RCC 7860 (cell line): ENCODE measurements at regions not wholly inside any gene's neighbourhood (a gene's known extent, or its start where the extent isn't known, plus 50 kb on each side); places are given as distances from the start of the nearest gene placed in this dataset.
"Not testable (repeated sequence)": the region's sequence is repeated elsewhere in the genome, so short reads cannot be mapped to it uniquely, and the experiment has no call there.

ENCODE experiments used
- DNase-seq: peaks from one replicate; pipeline ENCODE4 v3.0.0-alpha.2; 2015; ENCODE audit warnings: low spot score
- FAIRE-seq: peaks from 2 replicates; lab custom pipeline; 2012; peaks lifted over from hg19 to GRCh38; lab: Jason Lieb, UNC

DNA sequence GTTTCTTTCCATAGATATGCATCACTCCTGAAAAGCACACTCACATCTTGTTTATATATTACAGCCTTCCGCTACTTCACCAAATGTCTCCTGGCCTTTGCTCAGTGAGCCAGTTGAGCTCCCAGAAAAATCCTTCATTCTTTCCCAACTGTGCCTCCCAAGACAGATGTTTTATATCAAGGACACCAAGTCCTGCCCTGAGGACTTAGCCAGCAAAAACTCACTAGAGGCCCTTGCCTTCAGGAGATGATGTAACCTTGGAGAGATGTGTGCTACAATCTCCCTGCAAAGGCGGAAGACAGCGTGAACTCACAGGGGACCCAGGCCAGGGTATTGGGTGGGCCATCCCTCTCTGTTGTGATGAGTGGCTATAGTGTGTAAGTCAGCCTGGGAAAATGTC is 86.1 kb upstream of the CTAGE1 start:
- DNase-seq (no peak), FAIRE-seq (no peak)

DNA sequence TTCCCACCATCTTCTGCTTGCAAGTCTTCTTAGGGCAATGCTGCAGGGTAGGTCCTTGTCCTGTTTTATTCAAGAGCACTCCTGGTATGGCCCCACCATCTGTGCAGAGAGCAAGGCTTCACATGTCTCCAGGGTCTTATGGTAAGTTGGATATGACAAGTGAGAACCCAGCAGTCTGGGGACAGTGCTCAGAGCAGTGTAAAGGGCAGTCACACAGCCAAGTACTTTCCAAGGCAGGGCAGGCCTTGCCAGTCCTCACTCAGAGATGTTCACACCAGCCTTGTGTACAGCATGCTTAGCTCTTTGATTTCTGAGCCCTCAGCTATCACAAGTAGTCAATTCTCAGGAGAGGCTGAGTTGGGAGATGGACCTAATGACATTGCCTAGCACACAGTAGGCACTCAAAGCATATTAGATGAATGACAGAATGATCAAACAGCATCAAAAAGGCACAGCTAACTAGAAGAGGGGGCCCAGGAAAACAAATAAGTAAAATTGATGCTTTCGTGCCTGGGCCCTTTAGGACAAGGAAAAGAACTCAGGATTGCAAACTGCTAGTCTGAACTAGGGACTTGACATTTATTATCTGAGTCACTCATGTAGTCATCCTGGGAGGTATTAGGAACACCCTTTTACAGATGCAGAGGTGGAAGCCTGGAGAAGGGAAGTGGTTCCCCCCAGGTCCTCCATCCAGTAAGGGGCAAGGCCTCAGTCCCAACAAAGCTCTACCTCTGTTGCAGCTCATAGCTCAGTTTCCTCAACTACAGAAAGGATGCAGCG is 86.7 kb upstream of the CTAGE1 start:
- DNase-seq: peak; percentile 6
- no peak for FAIRE-seq

DNA sequence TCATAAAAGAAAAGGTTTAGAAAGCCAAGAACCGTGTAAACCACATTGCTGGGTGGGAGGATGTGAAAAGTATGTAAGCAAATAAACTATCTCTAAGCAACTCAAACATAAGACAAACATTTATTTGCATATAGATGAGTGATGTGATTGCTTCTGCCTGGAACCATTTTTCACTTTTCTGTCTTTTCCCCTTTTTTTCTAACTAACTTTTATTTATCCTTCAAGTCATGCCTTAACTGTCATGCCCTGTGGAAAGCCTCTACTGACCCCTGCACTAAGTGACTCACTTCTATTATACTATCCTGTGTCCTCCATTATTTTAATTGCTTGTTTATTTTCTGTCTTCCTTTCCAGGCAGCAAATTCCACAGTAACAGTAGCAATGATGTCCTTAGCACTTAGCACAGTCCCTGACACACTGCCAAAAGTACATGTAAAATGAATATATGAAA is 87.5 kb upstream of the CTAGE1 start:
- DNase-seq: no peak
- no peak for FAIRE-seq

DNA sequence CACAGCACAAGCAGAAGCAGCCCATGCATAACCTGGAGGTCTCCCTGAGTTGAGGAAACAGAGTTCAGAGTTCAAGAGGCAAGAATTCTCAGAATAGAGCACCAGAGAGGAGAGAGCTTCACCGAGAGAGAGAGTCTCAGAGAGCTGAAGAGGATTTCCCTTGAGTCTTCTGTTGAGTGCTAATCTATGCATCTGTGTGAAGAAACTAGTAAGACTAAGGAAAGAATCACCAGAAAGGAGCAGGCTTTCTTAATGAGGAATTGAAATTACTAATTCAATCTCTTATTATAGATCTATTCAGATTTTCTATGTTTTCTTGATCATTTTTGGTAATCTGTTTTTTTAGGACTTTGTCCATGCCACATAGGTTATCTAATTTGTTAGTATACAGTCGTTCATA is 89.3 kb upstream of the CTAGE1 start:
- DNase-seq (no peak), FAIRE-seq (no peak)

DNA sequence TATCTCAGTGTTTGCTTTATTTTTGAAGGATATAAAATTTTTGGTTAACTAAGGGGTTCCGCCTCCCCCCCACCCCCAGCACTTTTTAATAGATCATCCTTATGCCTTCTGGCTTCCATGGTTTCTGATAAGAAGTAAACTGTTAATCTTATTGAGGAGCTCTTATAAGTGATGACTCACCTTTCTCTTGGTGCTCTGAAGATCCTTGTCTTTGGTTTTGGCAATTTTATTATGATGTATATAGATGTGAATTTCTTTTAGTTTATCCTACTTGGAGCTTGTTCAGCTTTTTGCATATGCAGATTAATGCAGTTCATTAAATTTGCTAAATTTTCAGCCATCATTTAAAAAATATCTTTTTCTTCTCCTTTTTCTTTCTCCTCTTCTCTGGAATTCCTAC is 91.7 kb upstream of the CTAGE1 start:
- DNase-seq (no peak), FAIRE-seq (no peak)

DNA sequence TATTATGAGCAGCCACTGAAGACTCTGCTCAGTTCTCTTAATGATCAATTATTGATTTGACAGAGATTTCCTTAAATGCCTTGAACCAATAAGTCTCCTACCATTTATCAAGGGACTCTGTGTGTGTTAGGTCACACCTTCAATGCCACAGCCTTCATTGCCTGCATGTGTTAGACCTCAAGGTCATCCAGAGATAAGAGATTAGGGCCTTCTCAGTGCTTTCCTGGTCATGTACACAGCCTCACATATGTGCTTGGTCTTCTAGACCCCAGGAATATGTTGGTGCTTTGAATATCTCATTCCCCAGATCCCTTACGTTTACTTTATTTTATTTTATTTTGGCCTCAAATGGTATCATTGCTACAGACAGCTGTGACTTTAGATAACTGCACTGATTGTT is 93.0 kb upstream of the CTAGE1 start:
- FAIRE-seq (no peak), DNase-seq (no peak)

DNA sequence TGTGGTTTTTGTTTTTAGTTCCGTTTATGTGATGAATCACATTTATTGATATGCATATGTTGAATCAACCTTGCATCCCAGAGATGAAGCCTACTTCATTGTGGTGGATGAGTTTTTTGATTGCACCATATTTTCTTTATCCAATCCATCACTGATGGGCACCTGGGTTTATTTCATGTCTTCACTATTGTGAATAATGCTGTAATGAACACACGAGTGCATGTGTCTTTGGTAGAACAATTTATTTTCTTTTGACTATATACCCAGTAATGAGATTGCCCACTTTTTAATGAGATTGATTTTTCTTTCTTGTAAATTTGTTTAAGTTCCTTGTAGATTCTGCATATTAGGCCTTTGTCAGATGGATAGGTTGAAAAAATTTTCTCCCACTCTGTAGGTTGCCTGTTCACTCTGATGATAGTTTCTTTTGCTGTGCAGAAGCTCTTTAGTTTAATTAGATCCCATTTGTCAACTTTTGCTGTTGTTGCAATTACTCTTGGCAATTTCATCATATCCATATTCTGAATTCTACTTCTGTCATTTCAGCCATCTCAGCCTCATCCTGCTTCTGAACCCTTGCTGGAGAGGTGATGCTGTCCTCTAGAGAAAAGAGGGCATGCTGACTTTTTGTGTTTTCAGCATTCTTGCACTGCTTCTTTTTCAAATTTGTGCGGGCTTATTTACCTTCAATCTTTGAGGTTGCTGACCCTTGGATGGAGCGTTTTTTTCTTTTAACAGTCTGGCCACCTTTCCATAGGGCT is 96.2 kb upstream of the CTAGE1 start:
- FAIRE-seq: no peak
- DNase-seq: no peak

DNA sequence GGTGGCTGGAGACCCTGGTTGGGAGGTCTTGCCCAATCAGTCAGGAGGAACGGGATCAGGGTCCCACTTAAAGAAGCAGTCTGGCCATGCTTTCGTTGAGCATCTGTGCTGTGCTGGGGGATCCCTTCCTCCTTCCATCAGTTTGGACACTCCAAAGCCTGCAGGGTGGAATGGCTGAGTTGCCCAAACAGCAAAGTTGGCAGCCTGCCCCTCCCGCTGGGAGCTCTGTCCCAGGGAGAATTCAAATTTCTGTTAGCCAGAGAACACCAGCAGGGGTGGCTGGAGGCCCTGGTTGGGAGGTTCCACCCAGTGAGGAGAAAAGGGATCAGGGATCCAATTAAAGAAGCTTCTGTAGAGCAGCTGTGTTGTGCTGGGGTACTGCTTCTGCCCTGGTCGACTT is 96.9 kb upstream of the CTAGE1 start:
- DNase-seq: no peak
- no peak for FAIRE-seq

DNA sequence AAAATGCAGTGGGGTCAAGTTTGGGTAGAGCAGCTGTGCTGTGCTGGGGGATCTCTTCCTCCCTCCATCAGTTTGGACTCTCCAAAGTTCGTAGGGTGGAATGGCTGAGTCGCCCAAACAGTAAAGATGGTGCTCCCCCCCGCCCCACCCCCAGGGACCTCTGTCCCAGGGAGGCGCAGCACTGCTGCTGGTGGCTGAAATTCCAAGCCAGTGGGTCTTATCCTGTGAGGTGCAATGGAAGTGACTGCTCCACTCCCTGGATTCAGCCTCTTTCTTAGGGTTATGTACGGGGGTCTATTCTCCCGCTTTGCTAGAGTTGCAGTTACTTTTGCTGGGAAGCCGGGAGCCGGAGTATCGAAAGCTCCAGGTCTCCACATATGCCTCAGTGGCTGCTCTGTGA is 97.5 kb upstream of the CTAGE1 start:
- DNase-seq (no peak), FAIRE-seq (no peak)

DNA sequence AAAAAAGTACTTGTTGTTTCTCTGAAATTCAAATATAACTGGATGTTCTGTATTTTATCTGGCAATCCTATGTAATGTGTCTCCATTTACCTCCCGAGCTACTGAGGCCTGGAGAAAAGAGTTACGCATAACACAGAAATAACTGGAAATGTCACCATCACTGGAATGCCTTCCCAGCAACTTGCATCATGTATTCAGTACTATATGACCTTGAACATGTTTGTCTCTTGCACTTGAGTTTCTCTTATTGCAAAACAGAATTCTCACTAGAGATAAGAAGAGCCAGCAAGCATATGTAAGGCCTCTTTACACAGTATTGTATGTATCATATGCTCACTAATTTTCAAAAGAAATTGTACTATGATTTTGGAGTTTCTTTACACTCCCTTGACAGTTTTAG is 99.6 kb upstream of the CTAGE1 start:
- DNase-seq: no peak
- FAIRE-seq: no peak

DNA sequence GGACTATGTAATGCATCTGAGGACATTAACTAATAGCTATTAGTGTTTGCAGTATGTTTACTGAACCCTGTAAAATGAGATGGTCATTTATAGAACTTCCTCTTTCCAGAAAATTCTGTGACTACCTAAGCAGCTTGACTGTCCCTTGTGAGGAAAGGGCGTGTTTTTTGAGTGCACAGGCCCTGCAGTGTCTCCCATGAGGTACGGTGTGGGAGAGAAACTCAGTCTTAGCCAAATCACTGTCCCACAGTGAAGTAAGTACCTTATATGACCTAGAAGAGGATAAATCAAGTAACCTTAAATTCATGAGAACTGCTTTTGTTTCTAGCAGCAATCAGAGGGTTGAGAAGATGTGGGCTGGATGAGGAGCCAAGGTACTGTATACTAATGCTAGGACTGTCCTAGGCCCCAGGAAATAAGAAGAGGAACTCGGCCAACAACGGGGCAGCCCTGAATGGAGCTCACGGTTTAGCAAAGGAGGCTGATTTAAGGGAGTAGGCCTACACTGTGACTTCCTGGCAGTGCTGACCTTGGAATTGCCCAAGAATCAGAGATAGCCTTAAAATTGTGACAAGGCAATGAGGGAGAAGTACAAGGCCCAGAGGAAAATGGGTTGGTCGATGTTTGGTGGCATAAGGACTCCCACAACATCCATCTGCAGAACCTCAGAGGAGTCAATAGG is 103.5 kb upstream of the CTAGE1 start:
- FAIRE-seq: no peak
- DNase-seq: no peak

DNA sequence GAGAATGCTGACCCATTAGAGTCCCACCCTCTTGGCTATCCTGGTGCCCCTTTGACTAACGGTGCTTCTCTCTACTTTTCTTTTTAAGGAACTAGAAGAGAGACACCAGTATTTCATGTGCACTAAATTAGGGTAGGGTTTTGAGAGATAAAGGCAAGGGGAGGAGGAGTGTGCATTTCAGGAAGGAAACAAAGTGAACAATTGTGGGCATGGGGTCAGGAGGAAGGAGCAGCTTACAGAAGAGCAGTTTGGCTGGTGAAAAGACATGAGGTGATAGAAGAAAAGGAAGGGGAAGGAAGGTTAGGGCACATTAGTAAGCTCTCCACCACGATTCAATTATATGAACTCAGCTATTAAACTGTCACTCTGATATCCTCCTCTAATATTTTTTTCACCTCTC is 105.8 kb upstream of the CTAGE1 start:
- DNase-seq (no peak), FAIRE-seq (no peak)

DNA sequence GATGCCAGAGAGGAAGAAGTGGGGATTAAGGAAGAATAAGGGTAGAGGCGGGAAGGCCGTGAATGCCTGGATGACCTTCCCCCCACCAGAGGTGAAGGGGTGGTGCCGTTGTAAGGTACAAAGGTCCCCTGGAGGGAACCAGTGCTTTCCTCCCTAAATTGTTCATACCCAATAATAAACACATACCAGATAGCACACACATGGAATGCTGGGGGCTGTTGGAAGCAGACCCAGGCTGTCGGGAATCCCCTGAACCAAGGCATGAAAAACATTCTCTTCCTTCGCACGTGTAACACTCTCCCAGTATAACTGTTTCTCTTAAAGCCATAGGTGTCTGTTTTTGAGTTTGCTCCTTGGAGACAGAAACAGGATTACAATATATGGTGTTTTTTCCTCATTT is 107.1 kb upstream of the CTAGE1 start:
- DNase-seq: no peak
- FAIRE-seq: no peak

DNA sequence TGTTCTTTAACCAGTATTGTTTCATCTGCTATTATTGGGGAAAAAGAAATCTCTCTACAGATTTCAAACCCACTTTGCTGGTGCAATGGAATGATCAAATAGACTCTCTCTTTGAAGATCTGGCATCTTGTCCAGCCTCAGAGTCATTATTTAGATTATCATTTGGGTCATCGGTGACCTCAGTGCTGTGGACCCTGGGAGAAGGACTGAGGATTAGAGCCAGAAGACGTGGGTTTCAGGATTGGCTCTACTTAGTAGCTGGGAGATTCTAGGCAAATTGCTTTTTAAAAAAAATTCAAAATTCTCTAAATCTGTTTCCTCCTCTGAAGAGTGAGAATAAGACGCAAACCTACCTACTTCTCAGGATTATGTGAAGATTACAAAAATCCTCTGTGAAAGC is 107.6 kb upstream of the CTAGE1 start:
- no peak for DNase-seq
- FAIRE-seq: no peak

DNA sequence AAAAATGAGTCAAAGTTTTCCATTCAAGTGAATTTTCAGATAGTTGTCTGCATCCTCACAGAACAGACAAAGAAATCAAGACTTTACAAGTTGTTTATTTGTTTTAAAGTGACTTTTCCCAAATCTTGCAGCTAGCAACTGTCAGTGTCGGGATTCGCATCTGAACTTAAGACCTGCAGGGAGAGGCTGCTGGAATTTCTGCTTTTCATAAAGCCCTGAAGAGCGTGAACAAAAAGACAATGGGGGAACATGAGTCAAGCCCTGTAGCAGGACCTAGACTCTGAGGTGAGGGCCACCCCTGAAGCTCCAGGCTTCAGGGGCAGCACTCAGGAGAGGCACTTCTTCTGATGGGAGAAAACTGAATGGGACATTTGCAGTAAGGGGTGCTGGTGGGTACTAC is 108.2 kb upstream of the CTAGE1 start:
- FAIRE-seq: no peak
- no peak for DNase-seq

DNA sequence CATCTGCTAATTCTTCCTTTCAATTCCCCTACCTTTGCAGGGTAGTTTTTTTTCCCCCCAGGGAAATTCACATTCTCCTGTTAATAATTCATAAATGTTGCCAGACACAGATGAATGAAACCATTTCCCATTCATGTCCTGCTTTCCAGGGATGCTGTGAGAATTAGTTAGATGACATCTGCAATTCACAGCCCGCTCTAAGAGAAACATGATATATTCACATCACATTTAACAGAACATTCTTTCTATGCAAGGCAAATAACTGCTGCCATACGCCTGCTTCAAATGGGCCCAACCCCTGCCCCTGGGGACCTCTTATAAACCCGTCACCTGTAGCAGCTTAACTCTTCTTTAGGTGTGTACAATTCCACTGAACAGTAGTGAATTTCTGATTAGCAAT is 110.6 kb upstream of the CTAGE1 start:
- FAIRE-seq (no peak), DNase-seq (no peak)

DNA sequence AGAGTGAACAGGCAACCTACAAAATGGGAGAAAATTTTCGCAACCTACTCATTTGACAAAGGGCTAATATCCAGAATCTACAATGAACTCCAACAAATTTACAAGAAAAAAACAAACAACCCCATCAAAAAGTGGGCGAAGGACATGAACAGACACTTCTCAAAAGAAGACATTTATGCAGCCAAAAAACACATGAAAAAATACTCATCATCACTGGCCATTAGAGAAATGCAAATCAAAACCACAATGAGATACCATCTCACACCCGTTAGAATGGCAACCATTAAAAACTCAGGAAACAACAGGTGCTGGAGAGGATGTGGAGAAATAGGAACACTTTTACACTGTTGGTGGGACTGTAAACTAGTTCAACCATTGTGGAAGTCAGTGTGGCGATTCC is 117.0 kb upstream of the CTAGE1 start:
- FAIRE-seq: not testable (repeated sequence)

DNA sequence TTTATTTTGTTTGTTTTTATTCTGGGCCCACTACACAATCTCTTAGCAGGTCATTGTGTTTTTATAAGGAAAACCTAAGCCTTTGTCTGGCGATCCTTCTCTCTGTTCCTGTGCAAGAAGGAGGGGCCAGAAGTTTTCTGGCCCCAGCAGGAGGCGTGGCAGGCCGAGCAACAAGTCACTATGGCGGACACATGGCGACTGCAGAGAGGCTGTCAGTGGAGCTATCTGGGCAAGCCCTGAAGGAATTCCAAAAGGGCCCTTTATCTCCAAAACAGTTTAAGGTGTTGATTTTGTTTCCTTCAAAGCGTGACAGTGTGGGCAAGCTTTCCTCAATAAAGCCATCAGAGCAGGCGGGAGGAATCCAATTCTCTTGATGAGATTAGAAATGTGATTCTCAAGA is 118.8 kb upstream of the CTAGE1 start:
- no peak for FAIRE-seq

More for the DNA sequence above, 117.0 kb upstream of the CTAGE1 start:
- DNase-seq: not testable (repeated sequence)

DNA sequence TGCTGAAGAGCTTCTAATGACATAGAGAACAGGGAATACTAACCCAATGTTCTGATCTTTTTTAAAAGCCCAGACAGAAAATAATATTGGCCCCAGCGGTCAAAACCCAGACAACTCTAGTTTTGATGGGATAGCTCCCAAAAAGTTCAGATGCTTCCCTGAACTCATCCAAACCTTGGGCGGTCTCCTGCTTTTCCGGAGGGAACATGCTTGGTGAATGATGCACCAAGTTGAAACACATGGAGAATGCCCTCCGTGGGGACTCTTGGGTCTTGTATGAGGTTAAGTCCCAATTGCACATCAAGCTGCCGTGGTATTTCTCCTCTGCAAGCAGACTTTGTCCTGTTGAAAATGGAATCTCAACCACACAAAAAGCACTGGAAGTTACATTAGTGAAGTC is 120.7 kb upstream of the CTAGE1 start:
- FAIRE-seq (no peak), DNase-seq (no peak)

More for the DNA sequence above, 118.8 kb upstream of the CTAGE1 start:
- DNase-seq: no peak

DNA sequence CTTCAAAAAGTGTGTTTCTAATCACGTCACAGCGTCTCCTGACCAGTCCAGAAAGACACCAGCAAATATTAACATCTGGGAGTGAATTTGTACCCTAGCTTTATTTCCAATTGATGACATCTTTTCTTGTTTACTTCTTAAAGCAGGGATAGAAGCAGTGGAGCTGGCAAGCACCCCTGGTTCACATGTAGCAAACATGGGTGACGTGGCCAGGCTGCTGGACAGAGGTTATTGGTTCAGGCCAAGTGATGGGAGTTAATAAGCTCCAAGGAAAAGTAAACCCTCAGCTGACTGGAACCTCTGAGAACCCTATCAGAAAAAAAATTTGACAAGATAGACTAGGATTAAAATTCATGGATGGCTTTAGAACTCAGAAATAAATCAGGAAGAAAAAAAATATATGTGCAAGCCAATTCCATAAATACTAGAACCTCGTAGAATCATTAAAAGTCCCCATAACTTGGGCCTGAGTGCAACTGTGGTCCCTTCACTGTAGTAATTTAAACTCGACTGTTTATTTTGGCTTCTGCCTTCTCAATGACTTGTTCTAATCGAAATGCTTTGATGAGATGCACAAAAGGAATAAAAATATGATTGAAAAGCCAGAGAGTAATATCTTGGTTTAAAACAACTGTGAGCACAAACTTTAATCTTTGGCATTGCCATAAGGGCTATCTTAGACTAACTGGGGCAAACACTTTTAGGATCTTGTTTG is 121.5 kb upstream of the CTAGE1 start:
- FAIRE-seq (no peak), DNase-seq (no peak)

DNA sequence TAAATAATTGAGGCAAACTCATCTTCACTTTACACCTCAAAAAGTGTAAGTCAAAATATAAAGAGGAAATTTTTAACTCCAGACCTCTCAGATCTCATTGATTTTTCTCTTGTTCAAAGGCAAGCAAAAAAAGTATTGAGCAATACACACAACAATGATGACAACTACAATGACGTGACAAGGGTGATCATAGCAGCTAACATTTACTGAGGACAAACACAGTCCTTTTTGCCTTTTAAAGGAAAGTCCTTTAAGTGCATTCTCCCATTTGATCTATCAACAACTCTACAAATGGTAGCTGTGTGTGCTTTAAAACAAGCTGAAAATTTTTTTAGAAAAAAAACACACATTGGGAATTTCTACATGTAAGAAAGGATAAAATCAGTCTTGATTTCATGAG is 123.5 kb upstream of the CTAGE1 start:
- DNase-seq (no peak), FAIRE-seq (no peak)
